ENCODE measurements at regions not wholly inside any gene's neighbourhood (a gene's known extent, or its start where the extent isn't known, plus 50 kb on each side); places are given as distances from the start of the nearest gene placed in this dataset.

GRCh38 chrX:42988700-42989099, 210.7 kb upstream of the PPP1R2C start (continued):
- no peak for TF ChIP-seq JUND (IDR thresholded peaks at IDR 0.05; ENCODE audit: low read length)
- no peak for TF ChIP-seq POU5F1 (IDR thresholded peaks at IDR 0.05; ENCODE audit: low read depth, low read length)
- TF ChIP-seq RFX5 (IDR thresholded peaks at IDR 0.05; ENCODE audit: borderline replicate concordance, low read depth, low read length): no peak
